Suprapubic skin (tissue), 3 donors: ENCODE measurements at regions not wholly inside any gene's neighbourhood (a gene's known extent, or its start where the extent isn't known, plus 50 kb on each side); places are given as distances from the start of the nearest gene placed in this dataset.

Source experiments
- CTCF ChIP-seq, 2 donors: fragments of 200-600 bp in 1 of 2; fragments of 450-650 bp in 1 of 2; sonication (generic) in 1 of 2; IDR thresholded peaks; one replicate each; pipeline ENCODE4 v1.5.1; 2016 to 2019; ENCODE audit warnings: antibody characterized with exemption in 2 of 2, mild to moderate bottlenecking in 1 of 2, moderate library complexity in 1 of 2
- POLR2A ChIP-seq, 2 donors: fragments of 450-650 bp; IDR thresholded peaks; one replicate each; pipeline ENCODE4 v1.6.1; 2017; ENCODE audit warnings: antibody characterized with exemption in 2 of 2, mild to moderate bottlenecking in 2 of 2, moderate library complexity in 2 of 2

DNA sequence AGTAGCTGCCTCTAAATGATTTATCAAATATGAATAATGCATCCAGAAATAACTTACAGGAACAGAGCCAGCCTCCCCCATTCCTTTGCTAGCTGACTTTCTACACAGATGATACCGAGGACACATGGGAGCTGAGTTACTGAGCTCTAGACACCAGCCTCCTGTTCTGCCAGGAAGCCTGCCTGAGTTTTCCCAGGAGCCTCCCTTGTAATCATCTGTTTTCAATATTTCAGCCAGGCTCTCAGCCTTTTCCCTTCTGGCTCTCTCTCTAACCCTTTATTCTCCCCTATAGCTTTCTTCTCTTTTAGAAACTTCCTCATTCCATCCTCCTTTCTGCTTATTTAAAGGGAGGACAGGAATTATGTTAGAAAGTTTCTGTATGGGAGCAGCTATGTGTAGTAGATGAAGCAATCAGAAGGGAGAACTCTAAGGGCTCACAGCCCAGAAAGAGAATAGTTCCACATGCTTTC is 911.6 kb downstream of the TDRD15 start:
- TF ChIP-seq CTCF (IDR thresholded peaks at IDR 0.05): no peak
- TF ChIP-seq POLR2A (IDR thresholded peaks at IDR 0.05): no peak
